ENCODE measurements at regions not wholly inside any gene's neighbourhood (a gene's known extent, or its start where the extent isn't known, plus 50 kb on each side); places are given as distances from the start of the nearest gene placed in this dataset.

DNA sequence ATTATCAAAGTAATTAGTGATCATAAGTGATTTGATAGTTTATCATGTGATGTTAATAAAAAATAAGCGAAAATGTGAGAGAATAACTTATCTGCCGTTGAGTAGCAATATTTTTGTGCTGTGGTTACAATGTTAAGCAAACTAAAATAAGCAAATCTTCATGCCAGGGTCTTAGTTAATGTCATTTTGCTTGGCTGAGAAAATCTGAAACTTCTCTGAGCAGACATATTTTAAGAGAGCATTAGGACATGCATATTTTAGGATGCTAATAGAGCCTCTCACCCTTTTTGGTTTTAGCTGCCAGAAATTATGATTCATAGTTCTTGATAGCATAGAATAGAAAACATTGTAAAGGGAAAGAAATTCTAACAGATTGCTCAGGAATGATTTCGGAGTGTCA is 233.5 kb upstream of the ZEB2 start:
- Histone ChIP-seq H3K27ac (ENCODE audit: low read depth, low read length) (no peak overlapping the region), H2AFZ (ENCODE audit: low read depth, low read length) (no peak overlapping the region), H3K4me1 (ENCODE audit: insufficient read depth, low read length) (no peaks in the 10 kb centered on the region), H3K79me2 (ENCODE audit: insufficient read depth, low read length) (no peaks in the 10 kb centered on the region), H3K4me3 (ENCODE audit: insufficient read depth, low read depth, low read length) (no peak overlapping the region), H3K36me3 (ENCODE audit: insufficient read depth, low read length) (no peaks in the 10 kb centered on the region), H4K20me1 (ENCODE audit: insufficient read depth, low read length) (no peaks in the 10 kb centered on the region), H3K9me3 (ENCODE audit: insufficient read depth, low read depth, low read length) (no peaks in the 10 kb centered on the region), H3K27me3 (ENCODE audit: insufficient read depth, low read length) (no peaks in the 10 kb centered on the region), H3K9ac (ENCODE audit: low read length) (no peak overlapping the region), H3K4me2 (ENCODE audit: low read length) (no peak overlapping the region)
- Mint-ChIP-seq H3K9me3 (ENCODE audit: unreplicated experiment) (no peaks in the 10 kb centered on the region), H3K36me3 (ENCODE audit: low read depth, unreplicated experiment) (no peaks in the 10 kb centered on the region), H3K4me1 (ENCODE audit: low read depth, unreplicated experiment) (peaks cover 2% of the 10 kb centered on the region), H3K27me3 (ENCODE audit: low read depth, unreplicated experiment) (no peaks in the 10 kb centered on the region), H3K27ac (ENCODE audit: unreplicated experiment) (no peak overlapping the region), H3K4me3 (ENCODE audit: unreplicated experiment) (no peak overlapping the region)
- TF ChIP-seq, protein P1, sequence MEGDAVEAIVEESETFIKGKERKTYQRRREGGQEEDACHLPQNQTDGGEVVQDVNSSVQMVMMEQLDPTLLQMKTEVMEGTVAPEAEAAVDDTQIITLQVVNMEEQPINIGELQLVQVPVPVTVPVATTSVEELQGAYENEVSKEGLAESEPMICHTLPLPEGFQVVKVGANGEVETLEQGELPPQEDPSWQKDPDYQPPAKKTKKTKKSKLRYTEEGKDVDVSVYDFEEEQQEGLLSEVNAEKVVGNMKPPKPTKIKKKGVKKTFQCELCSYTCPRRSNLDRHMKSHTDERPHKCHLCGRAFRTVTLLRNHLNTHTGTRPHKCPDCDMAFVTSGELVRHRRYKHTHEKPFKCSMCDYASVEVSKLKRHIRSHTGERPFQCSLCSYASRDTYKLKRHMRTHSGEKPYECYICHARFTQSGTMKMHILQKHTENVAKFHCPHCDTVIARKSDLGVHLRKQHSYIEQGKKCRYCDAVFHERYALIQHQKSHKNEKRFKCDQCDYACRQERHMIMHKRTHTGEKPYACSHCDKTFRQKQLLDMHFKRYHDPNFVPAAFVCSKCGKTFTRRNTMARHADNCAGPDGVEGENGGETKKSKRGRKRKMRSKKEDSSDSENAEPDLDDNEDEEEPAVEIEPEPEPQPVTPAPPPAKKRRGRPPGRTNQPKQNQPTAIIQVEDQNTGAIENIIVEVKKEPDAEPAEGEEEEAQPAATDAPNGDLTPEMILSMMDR (IDR thresholded peaks at IDR 0.05; ENCODE audit: insufficient read depth, low read depth, low read length): no peak
- DNase-seq (ENCODE audit: low read depth) (peak; percentile 12), FAIRE-seq (peak; percentile 62)

DNA sequence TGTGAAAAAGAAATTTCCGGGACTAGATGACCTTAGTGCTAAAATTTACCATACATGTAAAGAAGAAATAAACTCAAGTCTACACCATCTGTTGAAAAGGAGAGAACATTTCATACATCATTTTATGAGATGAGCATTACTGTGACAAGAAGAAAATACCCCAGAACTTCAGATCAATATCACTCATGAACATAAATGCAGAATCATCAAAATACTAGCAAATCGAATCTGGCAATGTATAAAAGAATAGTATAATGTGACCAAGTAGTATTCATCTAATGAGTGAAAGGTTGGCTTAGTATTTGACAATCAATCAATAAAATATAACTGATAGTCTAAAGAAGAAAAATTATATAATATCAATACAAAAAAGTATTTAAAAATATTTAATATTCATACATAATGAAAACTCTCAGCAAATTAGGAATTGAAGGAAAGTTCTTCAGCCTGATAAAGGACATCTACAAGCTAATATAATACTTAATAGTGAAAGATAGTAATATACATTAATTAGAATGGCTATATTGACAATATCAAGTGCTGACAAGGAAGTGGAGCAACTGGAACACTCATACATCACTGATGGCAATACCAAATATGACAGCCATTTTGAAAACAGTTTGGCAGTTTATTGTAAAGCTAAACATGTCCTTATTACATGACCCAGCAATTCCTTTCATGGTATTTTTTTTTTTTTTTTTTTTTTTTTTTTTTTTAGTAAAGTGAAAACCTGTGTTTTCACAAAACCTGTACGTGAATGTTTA is 231.4 kb upstream of the ZEB2 start:
- Histone ChIP-seq H3K4me3 (ENCODE audit: insufficient read depth, low read depth, low read length) (no peak overlapping the region), H2AFZ (ENCODE audit: low read depth, low read length) (no peak overlapping the region), H3K36me3 (ENCODE audit: insufficient read depth, low read length) (no peaks in the 10 kb centered on the region), H3K27ac (ENCODE audit: low read depth, low read length) (no peak overlapping the region), H3K9ac (ENCODE audit: low read length) (no peak overlapping the region), H3K27me3 (ENCODE audit: insufficient read depth, low read length) (no peaks in the 10 kb centered on the region), H3K4me1 (ENCODE audit: insufficient read depth, low read length) (no peaks in the 10 kb centered on the region), H3K9me3 (ENCODE audit: insufficient read depth, low read depth, low read length) (no peaks in the 10 kb centered on the region), H3K4me2 (ENCODE audit: low read length) (no peak overlapping the region), H3K79me2 (ENCODE audit: insufficient read depth, low read length) (no peaks in the 10 kb centered on the region), H4K20me1 (ENCODE audit: insufficient read depth, low read length) (no peaks in the 10 kb centered on the region)
- DNase-seq (ENCODE audit: low read depth) (no peak), FAIRE-seq (no peak)
- H3K9me3 Mint-ChIP-seq (ENCODE audit: unreplicated experiment): peaks cover 8% of the 10 kb centered on the region
- H3K4me1 Mint-ChIP-seq (ENCODE audit: low read depth, unreplicated experiment): no peaks in the 10 kb centered on the region
- no peaks in the 10 kb centered on the region for H3K36me3 Mint-ChIP-seq (ENCODE audit: low read depth, unreplicated experiment)
- no peaks in the 10 kb centered on the region for H3K27me3 Mint-ChIP-seq (ENCODE audit: low read depth, unreplicated experiment)
- TF ChIP-seq EZH2 (IDR thresholded peaks at IDR 0.05; ENCODE audit: insufficient read depth, low read length): no peak
- TF ChIP-seq, protein P1 (IDR thresholded peaks at IDR 0.05; ENCODE audit: insufficient read depth, low read depth, low read length): no peak
- H3K4me3 Mint-ChIP-seq (ENCODE audit: unreplicated experiment): no peak overlapping the region
- no peak overlapping the region for H3K27ac Mint-ChIP-seq (ENCODE audit: unreplicated experiment)

DNA sequence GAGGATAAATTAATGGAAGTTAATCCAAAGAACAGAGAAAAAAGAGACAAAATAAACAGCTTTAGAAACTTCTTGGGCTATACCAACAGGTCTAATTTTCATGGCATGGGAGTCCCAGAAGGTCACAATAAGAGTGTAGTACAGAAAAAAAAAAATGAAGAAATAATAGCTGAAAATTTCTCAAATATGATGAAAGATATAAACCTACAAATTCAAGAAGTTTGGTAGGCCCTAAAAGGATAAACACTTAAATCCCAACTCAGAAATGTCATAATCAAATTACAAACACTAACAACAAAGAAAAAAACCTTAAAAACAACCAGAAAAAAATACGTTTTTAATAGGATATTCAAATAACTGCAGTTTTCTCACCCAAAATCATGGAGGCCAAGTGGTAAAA is 229.3 kb upstream of the ZEB2 start:
- Mint-ChIP-seq H3K27ac (ENCODE audit: unreplicated experiment) (no peak overlapping the region), H3K27me3 (ENCODE audit: low read depth, unreplicated experiment) (no peaks in the 10 kb centered on the region), H3K36me3 (ENCODE audit: low read depth, unreplicated experiment) (no peaks in the 10 kb centered on the region), H3K9me3 (ENCODE audit: unreplicated experiment) (peaks cover 10% of the 10 kb centered on the region), H3K4me1 (ENCODE audit: low read depth, unreplicated experiment) (no peaks in the 10 kb centered on the region), H3K4me3 (ENCODE audit: unreplicated experiment) (no peak overlapping the region)
- no peak for FAIRE-seq
- DNase-seq (ENCODE audit: low read depth): no peak
- Histone ChIP-seq H3K79me2 (ENCODE audit: insufficient read depth, low read length) (no peaks in the 10 kb centered on the region), H3K27me3 (ENCODE audit: insufficient read depth, low read length) (no peaks in the 10 kb centered on the region), H3K4me2 (ENCODE audit: low read length) (no peak overlapping the region), H3K9me3 (ENCODE audit: insufficient read depth, low read depth, low read length) (peaks cover 4% of the 10 kb centered on the region), H2AFZ (ENCODE audit: low read depth, low read length) (no peak overlapping the region), H3K4me1 (ENCODE audit: insufficient read depth, low read length) (no peaks in the 10 kb centered on the region), H3K9ac (ENCODE audit: low read length) (no peak overlapping the region), H3K27ac (ENCODE audit: low read depth, low read length) (no peak overlapping the region), H3K4me3 (ENCODE audit: insufficient read depth, low read depth, low read length) (no peak overlapping the region), H4K20me1 (ENCODE audit: insufficient read depth, low read length) (no peaks in the 10 kb centered on the region), H3K36me3 (ENCODE audit: insufficient read depth, low read length) (no peaks in the 10 kb centered on the region)
- TF ChIP-seq EZH2 (IDR thresholded peaks at IDR 0.05; ENCODE audit: insufficient read depth, low read length): no peak
- TF ChIP-seq, protein P1 (IDR thresholded peaks at IDR 0.05; ENCODE audit: insufficient read depth, low read depth, low read length): no peak

All from astrocyte (in vitro differentiated cells and primary cell).